ENCODE measurements at regions not wholly inside any gene's neighbourhood (a gene's known extent, or its start where the extent isn't known, plus 50 kb on each side); places are given as distances from the start of the nearest gene placed in this dataset.
"Not testable (repeated sequence)": the region's sequence is repeated elsewhere in the genome, so short reads cannot be mapped to it uniquely, and the experiment has no call there.

DNA sequence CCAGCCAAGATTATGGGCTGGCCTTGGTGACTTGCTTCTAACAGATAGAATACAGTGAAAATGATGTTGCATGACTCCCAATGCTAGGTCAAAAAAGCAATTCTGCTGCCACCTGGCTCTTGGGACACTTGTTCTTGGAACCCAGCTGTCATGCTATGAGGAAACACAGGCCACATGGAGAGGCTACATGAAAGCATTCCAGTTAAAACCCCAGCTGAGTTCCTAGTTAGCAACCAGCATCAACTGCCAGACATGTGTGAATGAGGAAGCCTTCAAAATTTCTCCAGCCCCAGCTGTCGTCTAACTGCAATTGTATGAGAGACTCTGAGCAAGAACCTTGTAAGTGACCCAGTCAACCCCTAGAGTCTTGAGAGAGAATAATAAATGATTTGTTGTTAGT is 105.2 kb upstream of the FGF16 start:
- no peaks in the 10 kb centered on the region for H3K4me1 ChIP-seq
- H3K36me3 ChIP-seq: no peaks in the 10 kb centered on the region
- peaks cover 0 to 15% of the 10 kb centered on the region in 2 donors for H3K27me3 ChIP-seq
- DNase-seq (ENCODE audit: low spot score in 2 of 2): no peak
- TF ChIP-seq, protein P1, sequence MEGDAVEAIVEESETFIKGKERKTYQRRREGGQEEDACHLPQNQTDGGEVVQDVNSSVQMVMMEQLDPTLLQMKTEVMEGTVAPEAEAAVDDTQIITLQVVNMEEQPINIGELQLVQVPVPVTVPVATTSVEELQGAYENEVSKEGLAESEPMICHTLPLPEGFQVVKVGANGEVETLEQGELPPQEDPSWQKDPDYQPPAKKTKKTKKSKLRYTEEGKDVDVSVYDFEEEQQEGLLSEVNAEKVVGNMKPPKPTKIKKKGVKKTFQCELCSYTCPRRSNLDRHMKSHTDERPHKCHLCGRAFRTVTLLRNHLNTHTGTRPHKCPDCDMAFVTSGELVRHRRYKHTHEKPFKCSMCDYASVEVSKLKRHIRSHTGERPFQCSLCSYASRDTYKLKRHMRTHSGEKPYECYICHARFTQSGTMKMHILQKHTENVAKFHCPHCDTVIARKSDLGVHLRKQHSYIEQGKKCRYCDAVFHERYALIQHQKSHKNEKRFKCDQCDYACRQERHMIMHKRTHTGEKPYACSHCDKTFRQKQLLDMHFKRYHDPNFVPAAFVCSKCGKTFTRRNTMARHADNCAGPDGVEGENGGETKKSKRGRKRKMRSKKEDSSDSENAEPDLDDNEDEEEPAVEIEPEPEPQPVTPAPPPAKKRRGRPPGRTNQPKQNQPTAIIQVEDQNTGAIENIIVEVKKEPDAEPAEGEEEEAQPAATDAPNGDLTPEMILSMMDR (IDR thresholded peaks at IDR 0.05): no peak
- no peak for TF ChIP-seq POLR2A (IDR thresholded peaks at IDR 0.05)
- no peak for TF ChIP-seq POLR2AphosphoS5 (IDR thresholded peaks at IDR 0.05)
- no peak overlapping the region for H3K27ac ChIP-seq
- intact Hi-C loops (cut with DNase I; ENCODE audit: low total_unique reads): no loop called here
- H3K4me3 ChIP-seq: no peak overlapping the region
- no peaks in the 10 kb centered on the region for H3K9me3 ChIP-seq

DNA sequence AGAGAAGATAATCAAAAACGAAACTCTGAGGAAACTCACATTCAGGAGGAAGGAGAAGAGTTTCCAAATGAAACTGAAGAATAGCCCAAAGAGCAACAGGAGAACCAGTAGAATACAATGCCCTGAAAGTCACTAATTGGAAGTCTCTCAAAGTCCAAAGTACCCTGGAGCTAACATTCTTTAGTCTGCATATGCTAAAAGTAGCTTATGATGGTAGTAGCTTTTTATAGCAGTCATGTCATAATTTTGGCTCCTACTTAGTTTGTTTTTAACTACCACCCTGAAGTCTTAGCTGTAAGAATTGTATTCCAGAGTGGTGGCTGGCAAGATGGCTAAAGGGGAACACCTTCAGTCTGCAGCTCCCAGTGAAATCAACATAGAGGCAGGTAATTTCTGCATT is 100.3 kb upstream of the FGF16 start:
- Histone ChIP-seq H3K4me3 (no peak overlapping the region), H3K4me1 (no peaks in the 10 kb centered on the region), H3K27me3 (peaks cover 0 to 15% of the 10 kb centered on the region in 2 donors), H3K36me3 (no peaks in the 10 kb centered on the region), H3K9me3 (peaks cover 0 to 15% of the 10 kb centered on the region in 2 donors), H3K27ac (no peak overlapping the region)
- DNase-seq (ENCODE audit: low spot score in 2 of 2): no peak
- intact Hi-C loops (cut with DNase I; ENCODE audit: low total_unique reads): no loop called here
- TF ChIP-seq POLR2AphosphoS5 (IDR thresholded peaks at IDR 0.05) (no peak), POLR2A (IDR thresholded peaks at IDR 0.05) (no peak)
- TF ChIP-seq, protein P1 (IDR thresholded peaks at IDR 0.05): no peak

DNA sequence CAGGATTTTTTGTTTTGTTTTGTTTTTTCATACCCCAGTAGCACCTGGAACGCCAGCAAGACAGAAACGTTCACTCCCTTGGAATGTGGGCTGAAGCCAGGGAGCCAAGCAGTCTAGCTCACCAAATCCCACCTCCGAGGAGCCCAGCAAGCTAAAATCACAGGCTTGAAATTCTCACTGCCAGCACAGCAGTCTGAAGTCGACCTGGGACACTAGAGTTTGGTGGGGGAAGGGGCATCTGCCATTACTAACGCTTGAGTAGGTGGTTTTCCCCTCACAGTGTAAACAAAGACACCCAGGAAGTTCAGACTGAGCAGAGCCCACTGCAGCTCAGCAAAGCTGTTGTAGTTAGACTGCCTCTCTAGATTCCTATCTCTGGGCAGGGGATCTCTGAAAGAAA is 99.6 kb upstream of the FGF16 start:
- DNase-seq (ENCODE audit: low spot score in 2 of 2): no peak
- intact Hi-C loops (cut with DNase I; ENCODE audit: low total_unique reads): no loop called here
- Histone ChIP-seq H3K9me3 (peaks cover 0 to 15% of the 10 kb centered on the region in 2 donors), H3K4me1 (no peaks in the 10 kb centered on the region), H3K36me3 (no peaks in the 10 kb centered on the region), H3K27ac (no peak overlapping the region), H3K27me3 (peaks cover 0 to 15% of the 10 kb centered on the region in 2 donors), H3K4me3 (no peak overlapping the region)
- TF ChIP-seq, protein P1 (IDR thresholded peaks at IDR 0.05): no peak
- TF ChIP-seq POLR2AphosphoS5 (IDR thresholded peaks at IDR 0.05) (no peak), POLR2A (IDR thresholded peaks at IDR 0.05) (no peak)

DNA sequence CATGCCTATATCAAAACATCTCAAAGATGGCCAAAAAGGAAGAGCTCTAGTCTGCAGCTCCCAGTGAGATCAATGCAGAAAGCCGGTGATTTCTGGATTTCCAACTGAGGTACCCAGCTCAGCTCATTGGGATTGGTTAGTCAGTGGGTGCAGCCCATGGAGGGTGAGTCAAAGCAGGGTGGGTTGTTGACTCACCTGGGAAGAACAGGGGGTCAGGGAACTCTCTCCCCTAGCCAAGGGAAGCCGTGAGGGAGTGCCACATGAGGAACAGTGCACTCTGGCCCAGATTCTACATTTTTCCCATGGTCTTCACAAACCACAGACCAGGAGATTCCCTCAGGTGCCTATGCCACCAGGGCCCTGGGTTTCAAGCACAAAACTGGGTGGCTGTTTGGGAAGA is 57.3 kb upstream of the FGF16 start:
- no peak overlapping the region for H3K27ac ChIP-seq
- peaks cover 6 to 14% of the 10 kb centered on the region in 2 donors for H3K9me3 ChIP-seq
- no peak overlapping the region for H3K4me3 ChIP-seq
- DNase-seq (ENCODE audit: low spot score in 2 of 2): no peak
- intact Hi-C loops (cut with DNase I; ENCODE audit: low total_unique reads): loop anchor here (10.0 kb wide), 1 partner anchor 1935 kb away; no protein-coding TSS in a partner anchor
- H3K4me1 ChIP-seq: no peaks in the 10 kb centered on the region
- no peaks in the 10 kb centered on the region for H3K36me3 ChIP-seq
- TF ChIP-seq POLR2A (IDR thresholded peaks at IDR 0.05): no peak
- TF ChIP-seq, protein P1 (IDR thresholded peaks at IDR 0.05): no peak
- no peak for TF ChIP-seq POLR2AphosphoS5 (IDR thresholded peaks at IDR 0.05)
- H3K27me3 ChIP-seq: no peaks in the 10 kb centered on the region

DNA sequence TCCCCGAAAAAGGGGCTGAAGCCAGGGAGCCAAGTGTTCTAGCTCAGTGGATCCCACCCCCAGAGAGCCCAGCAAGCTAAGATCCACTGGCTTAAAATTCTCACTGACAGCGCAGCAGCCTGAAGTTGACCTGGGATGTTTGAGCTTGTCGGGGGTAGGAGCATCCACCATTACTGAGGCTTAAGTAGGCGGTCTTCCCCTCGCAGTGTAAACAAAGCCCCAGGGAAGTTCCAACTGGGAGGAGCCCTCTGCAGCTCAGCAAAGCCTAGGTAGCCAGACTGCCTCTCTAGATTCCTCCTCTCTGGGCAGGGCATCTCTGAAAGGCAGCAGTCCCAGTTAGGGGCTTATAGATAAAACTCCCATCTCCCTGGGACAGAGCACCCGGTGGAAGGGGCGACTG is 56.8 kb upstream of the FGF16 start:
- H3K27ac ChIP-seq; H3K36me3 ChIP-seq; H3K4me3 ChIP-seq; H3K4me1 ChIP-seq; H3K27me3 ChIP-seq; DNase-seq (ENCODE audit: low spot score in 2 of 2): not testable (repeated sequence)
- H3K9me3 ChIP-seq: peaks cover 6 to 10% of the 10 kb centered on the region in 2 donors
- intact Hi-C loops (cut with DNase I; ENCODE audit: low total_unique reads): loop anchor here (10.0 kb wide), 1 partner anchor 1934 kb away; no protein-coding TSS in a partner anchor

DNA sequence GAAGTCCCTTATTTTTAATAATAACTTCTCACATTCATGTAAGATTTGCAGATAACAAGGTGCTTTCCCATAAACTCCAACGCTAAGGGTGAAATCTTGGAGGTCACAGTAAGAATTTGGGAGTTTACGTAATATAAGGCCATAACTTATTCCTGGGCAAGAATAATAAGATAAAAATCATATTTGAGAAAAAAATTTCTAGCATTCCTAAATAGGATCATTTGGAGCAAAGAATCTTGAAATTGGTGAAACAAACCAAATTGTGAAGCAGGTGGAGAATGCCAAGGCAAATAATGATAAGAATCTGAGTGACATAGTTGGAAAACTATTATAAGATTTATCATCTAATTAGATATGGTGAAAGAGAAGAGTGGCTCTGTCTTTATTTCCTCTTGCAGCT is 50.4 kb upstream of the FGF16 start:
- no peaks in the 10 kb centered on the region for H3K9me3 ChIP-seq
- TF ChIP-seq, protein P1 (IDR thresholded peaks at IDR 0.05): no peak
- TF ChIP-seq POLR2A (IDR thresholded peaks at IDR 0.05): no peak
- no peak for TF ChIP-seq POLR2AphosphoS5 (IDR thresholded peaks at IDR 0.05)
- no peak overlapping the region for H3K4me3 ChIP-seq
- no peak overlapping the region for H3K27ac ChIP-seq
- DNase-seq (ENCODE audit: low spot score in 2 of 2): no peak
- intact Hi-C loops (cut with DNase I; ENCODE audit: low total_unique reads): loop anchor here (10.0 kb wide), 1 partner anchor 1928 kb away; no protein-coding TSS in a partner anchor
- no peaks in the 10 kb centered on the region for H3K27me3 ChIP-seq
- H3K36me3 ChIP-seq: no peaks in the 10 kb centered on the region
- no peaks in the 10 kb centered on the region for H3K4me1 ChIP-seq

Data from breast epithelium (tissue), 4 donors.